ENCODE measurements at regions not wholly inside any gene's neighbourhood (a gene's known extent, or its start where the extent isn't known, plus 50 kb on each side); places are given as distances from the start of the nearest gene placed in this dataset.

- no peak for DNase-seq (ENCODE audit: low spot score)
These were observed 1523.7 kb upstream of the PIK3C3 start for GRCh38 chr18:40431071-40431985.

GRCh38 chr18:40423291-40423690 is 1531.7 kb upstream of the PIK3C3 start:
- DNase-seq (ENCODE audit: low spot score): no peak

GRCh38 chr18:40420675-40421074 is 1534.4 kb upstream of the PIK3C3 start:
- no peak for DNase-seq (ENCODE audit: low spot score)

GRCh38 chr18:40417501-40417900 is 1537.5 kb upstream of the PIK3C3 start:
- no peak for DNase-seq (ENCODE audit: low spot score)

- DNase-seq (ENCODE audit: low spot score): no peak
These were observed 1539.2 kb upstream of the PIK3C3 start for GRCh38 chr18:40415821-40416220.

GRCh38 chr18:40415176-40415791 is 1539.8 kb upstream of the PIK3C3 start:
- DNase-seq (ENCODE audit: low spot score): no peak

GRCh38 chr18:40414155-40414754 is 1540.8 kb upstream of the PIK3C3 start:
- DNase-seq (ENCODE audit: low spot score): no peak

- DNase-seq (ENCODE audit: low spot score): peak; percentile 43
These were observed 1541.9 kb upstream of the PIK3C3 start for GRCh38 chr18:40413160-40413559.

GRCh38 chr18:40412410-40412809 is 1542.6 kb upstream of the PIK3C3 start:
- DNase-seq (ENCODE audit: low spot score): no peak

GRCh38 chr18:40407909-40408308 is 1547.1 kb upstream of the PIK3C3 start:
- no peak for DNase-seq (ENCODE audit: low spot score)

- DNase-seq (ENCODE audit: low spot score): no peak
These were observed 1550.8 kb upstream of the PIK3C3 start for GRCh38 chr18:40404284-40404683.

GRCh38 chr18:40402052-40402451 is 1553.0 kb upstream of the PIK3C3 start:
- DNase-seq (ENCODE audit: low spot score): no peak

GRCh38 chr18:40388121-40388520 is 1566.9 kb upstream of the PIK3C3 start:
- no peak for DNase-seq (ENCODE audit: low spot score)

- DNase-seq (ENCODE audit: low spot score): no peak
These were observed 1567.8 kb upstream of the PIK3C3 start for GRCh38 chr18:40387130-40387787.

GRCh38 chr18:40382197-40382596 is 1572.8 kb upstream of the PIK3C3 start:
- no peak for DNase-seq (ENCODE audit: low spot score)

GRCh38 chr18:40380686-40381439 is 1574.2 kb upstream of the PIK3C3 start:
- DNase-seq (ENCODE audit: low spot score): no peak

GRCh38 chr18:40375837-40376236 is 1579.2 kb upstream of the PIK3C3 start:
- no peak for DNase-seq (ENCODE audit: low spot score)

- no peak for DNase-seq (ENCODE audit: low spot score)
These were observed 1583.4 kb upstream of the PIK3C3 start for GRCh38 chr18:40371673-40372072.

- no peak for DNase-seq (ENCODE audit: low spot score)
These were observed 1587.5 kb upstream of the PIK3C3 start for GRCh38 chr18:40367576-40367975.

- DNase-seq (ENCODE audit: low spot score): no peak
These were observed 1588.5 kb upstream of the PIK3C3 start for GRCh38 chr18:40366521-40366920.

- no peak for DNase-seq (ENCODE audit: low spot score)
These were observed 1589.5 kb upstream of the PIK3C3 start for GRCh38 chr18:40365526-40365925.

- no peak for DNase-seq (ENCODE audit: low spot score)
These were observed 1594.5 kb upstream of the PIK3C3 start for GRCh38 chr18:40360558-40360957.

All from globus pallidus (tissue), 1 donor.